Activated T-cell treated with anti-CD3 and anti-CD28 coated beads for 1 hour (primary cell): ENCODE measurements at regions not wholly inside any gene's neighbourhood (a gene's known extent, or its start where the extent isn't known, plus 50 kb on each side); places are given as distances from the start of the nearest gene placed in this dataset.

ENCODE experiments used
- DNase-seq: peaks from one replicate; pipeline ENCODE4 v3.0.0-alpha.2; 2020; ENCODE audit warnings: low read depth

GRCh38 chr10:131673396-131673795, 227.4 kb upstream of the PPP2R2D start:
- DNase-seq, result no peak

GRCh38 chr10:131674130-131674529, 226.7 kb upstream of the PPP2R2D start:
- no peak for DNase-seq

GRCh38 chr10:131675104-131675503, 225.7 kb upstream of the PPP2R2D start:
- DNase-seq, result no peak

- no peak for DNase-seq
Observed at GRCh38 chr10:131676046-131676799, 224.6 kb upstream of the PPP2R2D start.

GRCh38 chr10:131676800-131677421, 223.9 kb upstream of the PPP2R2D start:
- DNase-seq, result no peak

GRCh38 chr10:131677671-131678070, 223.1 kb upstream of the PPP2R2D start:
- DNase-seq, result no peak

GRCh38 chr10:131678171-131678570, 222.6 kb upstream of the PPP2R2D start:
- no peak for DNase-seq

GRCh38 chr10:131678613-131679012, 222.2 kb upstream of the PPP2R2D start:
- DNase-seq, result no peak

GRCh38 chr10:131679926-131680325, 220.9 kb upstream of the PPP2R2D start:
- no peak for DNase-seq

GRCh38 chr10:131681122-131681521, 219.7 kb upstream of the PPP2R2D start:
- no peak for DNase-seq

- DNase-seq, result no peak
Observed at GRCh38 chr10:131681656-131682055, 219.2 kb upstream of the PPP2R2D start.

GRCh38 chr10:131682271-131682962, 218.4 kb upstream of the PPP2R2D start:
- no peak for DNase-seq

- DNase-seq, result no peak
Observed at GRCh38 chr10:131683281-131683861, 217.4 kb upstream of the PPP2R2D start.

- no peak for DNase-seq
Observed at GRCh38 chr10:131683941-131684340, 216.9 kb upstream of the PPP2R2D start.

- DNase-seq, result no peak
Observed at GRCh38 chr10:131685007-131685406, 215.8 kb upstream of the PPP2R2D start.

GRCh38 chr10:131685576-131685975, 215.2 kb upstream of the PPP2R2D start:
- no peak for DNase-seq

GRCh38 chr10:131686781-131687420, 213.9 kb upstream of the PPP2R2D start:
- DNase-seq, result no peak

GRCh38 chr10:131688304-131688703, 212.5 kb upstream of the PPP2R2D start:
- DNase-seq, result no peak

GRCh38 chr10:131689016-131689415, 211.8 kb upstream of the PPP2R2D start:
- DNase-seq, result no peak

- DNase-seq, result no peak
Observed at GRCh38 chr10:131689486-131689885, 211.3 kb upstream of the PPP2R2D start.

GRCh38 chr10:131689954-131690757, 210.7 kb upstream of the PPP2R2D start:
- no peak for DNase-seq
